NCI-H526 treated with DMSO at 0.1 percent for 48 hours (cell line): ENCODE measurements at regions not wholly inside any gene's neighbourhood (a gene's known extent, or its start where the extent isn't known, plus 50 kb on each side); places are given as distances from the start of the nearest gene placed in this dataset.
"Not testable (repeated sequence)": the region's sequence is repeated elsewhere in the genome, so short reads cannot be mapped to it uniquely, and the experiment has no call there.

Experiments used
- DNase-seq: peaks from one replicate; lab custom pipeline; 2025; lab: John Stamatoyannopoulos, UW

DNA sequence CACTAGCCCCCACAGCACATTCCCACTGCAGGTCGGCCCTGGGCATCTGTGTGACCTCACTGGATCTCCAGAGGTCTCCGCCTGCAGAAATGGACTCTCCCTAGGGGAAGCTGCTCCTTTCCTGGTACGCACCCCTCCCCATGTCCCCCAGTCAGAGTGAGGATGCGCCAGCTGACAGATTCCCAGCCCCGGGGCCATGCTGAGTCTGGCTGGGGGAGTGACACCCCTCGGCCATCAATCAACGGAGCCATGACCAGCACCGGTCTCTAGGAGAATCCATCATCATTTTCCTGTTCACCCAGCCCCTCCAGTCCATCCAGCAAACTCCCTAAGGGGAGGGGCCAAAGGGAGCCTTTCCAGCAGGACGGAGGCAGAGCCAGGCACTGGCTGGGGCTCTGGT is 68.7 kb upstream of the PAX7 start:
- DNase-seq = no peak

DNA sequence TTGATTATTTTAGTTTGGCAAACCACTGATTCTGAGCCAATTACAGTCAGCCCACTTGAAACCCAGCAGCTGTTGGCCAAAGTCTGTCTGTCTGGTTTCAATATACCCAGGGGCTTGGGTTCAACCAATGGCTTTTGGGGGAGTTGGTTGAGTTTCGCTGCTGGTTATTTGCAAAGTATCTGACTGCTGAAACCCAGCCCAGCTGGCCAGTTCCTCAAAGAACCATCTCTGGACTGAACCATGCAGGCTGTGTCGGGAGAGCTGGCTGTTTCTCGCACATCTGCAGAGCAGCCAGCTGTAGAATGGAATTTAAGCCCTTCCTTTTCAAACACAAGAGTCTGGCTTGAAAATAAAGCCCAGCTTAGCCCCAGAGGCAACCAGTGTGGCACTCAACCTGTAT is 66.0 kb upstream of the PAX7 start:
- DNase-seq = no peak

GRCh38 chr1:18565321-18565720 is 65.3 kb upstream of the PAX7 start:
- no peak for DNase-seq

- no peak for DNase-seq
Measured at GRCh38 chr1:18568489-18568888, 62.2 kb upstream of the PAX7 start.

DNA sequence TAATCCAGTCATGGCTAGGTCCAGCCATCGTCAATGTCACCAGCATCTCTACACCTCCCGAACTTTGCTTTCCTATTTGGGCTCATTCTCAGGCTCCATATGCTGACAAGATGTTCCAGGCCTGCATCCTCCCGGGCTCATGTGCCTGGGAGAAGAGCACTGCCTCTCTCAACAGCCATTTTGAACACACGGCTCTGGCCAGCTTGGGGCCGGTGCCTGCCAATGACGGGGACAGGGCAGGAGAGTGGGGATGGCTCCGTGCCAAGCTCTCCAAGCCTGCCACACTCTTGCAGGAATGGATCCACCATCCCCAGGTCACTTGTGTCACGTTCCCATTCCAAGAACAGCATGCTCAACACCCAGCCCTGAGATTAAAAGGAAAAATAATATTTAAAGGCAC is 61.4 kb upstream of the PAX7 start:
- no peak for DNase-seq

DNA sequence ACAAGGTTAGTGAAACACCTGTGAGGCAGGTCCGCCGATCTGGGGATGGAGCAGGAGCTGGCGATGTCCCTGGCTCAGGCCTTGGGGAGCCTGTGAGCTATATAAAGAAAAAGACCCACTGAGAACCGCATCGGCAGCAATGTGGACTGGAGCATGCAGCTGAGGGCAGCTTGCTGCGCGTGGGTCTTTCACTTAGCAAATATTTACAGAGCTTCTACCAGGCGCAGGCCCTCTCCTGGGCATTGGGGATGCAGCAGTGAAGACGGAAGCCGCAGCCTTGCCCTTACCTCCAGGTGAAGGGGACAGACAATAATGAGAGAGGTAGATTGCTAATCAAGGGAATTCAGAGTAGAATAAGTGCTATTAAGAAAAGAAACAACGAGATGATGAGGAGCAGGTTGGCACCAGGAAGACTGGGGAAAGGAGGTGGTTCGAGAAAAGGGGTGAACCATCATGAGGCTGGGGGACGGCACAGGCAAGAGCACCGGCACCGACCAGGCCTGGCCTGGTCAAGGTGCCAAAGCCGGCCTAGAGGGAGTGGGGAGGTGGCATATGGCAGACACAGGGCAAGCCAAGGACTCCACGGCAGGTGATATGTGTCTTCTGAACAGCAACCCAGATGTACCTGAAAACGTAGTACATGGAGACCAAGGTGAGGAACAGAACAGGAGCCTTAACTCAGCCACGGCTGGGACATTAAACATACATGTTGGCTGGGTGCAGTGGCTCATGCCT is 60.7 kb upstream of the PAX7 start:
- peak; percentile 22 for DNase-seq

DNA sequence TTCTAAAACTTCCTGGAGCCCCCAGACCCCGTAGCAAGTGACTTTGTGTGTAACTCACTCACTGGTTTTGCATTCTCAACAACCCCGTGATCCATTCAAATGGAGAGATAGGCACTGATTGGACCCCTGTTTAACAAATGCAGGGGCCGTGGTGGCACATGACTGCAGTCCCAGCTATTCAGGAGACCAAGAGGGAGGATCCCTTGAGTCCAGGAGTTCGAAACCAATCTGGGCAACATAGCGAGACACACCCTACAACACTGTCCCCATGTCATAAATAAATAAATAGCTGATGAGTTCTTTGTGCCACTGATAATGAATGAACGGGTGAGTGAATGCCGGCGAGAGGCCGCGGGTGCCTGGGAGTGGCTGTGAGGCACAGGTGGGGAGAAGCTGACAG is 59.4 kb upstream of the PAX7 start:
- no peak for DNase-seq

DNA sequence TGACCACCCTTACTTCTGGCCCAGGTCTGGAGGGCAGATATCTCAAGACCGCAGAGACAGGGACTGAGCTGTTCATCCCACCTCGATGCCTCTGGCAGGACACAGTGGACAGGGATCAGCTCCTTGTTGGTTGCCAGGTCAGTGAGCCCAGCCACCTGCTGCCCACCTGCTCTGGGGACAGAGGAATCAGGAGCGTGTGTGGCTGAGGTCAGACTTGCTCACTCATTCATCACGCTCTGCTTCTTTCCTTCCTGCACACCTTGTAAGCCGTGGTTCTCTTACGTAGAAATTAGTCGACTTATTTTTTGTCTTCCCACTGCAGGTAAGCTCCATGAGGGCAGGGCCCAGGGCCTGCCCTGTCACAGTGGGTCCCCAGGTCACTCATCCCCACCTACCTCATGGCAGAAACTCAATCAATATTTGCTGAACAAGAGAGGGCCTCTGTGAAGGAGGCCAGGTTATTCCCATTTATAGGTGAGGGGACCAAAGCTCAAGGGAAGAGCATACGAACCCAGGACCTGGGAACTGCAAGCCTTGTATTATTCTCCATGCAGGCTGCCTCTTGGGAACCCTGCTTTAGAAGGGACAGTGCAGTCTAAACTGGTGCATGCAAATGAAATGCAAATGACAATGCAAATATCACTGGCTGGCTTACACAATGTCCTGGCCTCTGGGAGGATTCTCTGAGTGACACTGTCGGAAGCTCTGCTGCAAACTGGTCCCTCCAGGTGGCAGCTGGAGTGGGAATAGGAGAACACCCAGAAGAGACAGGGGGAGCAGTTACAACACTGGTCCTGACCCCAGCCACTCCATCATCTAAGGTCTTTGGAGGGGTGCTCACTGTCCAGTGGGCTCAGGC is 58.4 kb upstream of the PAX7 start:
- DNase-seq = peak; percentile 95

- DNase-seq = no peak
Measured at GRCh38 chr1:18573170-18573569, 57.5 kb upstream of the PAX7 start.

DNA sequence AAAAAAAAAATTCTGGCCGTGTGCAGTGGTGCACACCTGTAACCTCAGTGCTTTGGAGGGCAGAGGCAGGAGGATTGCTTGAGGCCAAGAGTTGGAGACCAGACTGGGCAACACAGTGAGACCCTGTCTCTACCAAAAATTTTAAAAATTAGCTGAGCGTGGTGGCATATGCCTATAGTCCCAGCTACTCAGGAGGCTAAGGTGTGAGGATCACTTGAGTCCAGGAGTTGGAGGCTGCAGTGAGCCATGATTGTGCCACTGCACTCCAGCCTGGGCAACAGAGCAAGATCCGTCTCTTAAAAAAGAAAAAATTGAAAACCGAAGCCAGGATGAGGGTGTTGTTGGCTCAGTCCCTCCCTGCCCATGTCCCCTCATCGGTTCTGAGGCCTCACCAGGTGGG is 55.9 kb upstream of the PAX7 start:
- no peak for DNase-seq

GRCh38 chr1:18575620-18576019 is 55.0 kb upstream of the PAX7 start:
- DNase-seq = peak; percentile 41

DNA sequence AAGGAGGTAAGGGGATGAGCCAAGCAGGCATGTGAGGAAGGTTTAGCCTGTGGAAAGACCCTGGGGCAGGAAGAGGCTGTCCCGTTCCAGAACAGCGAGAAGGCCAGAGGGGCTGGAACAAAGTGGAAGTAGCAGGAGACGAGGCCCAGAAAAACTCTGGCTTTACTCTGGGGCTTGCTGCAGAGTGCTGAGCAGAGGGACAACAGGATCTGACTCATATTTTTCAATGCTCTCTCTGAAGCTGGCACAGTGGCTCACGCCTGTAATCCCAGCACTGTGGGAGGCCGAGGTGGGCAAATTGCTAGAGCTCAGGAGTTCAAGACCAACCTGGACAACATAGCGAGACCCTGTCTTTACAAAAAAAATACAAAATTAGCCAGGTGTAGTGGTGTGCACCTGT is 52.4 kb upstream of the PAX7 start:
- no peak for DNase-seq

DNA sequence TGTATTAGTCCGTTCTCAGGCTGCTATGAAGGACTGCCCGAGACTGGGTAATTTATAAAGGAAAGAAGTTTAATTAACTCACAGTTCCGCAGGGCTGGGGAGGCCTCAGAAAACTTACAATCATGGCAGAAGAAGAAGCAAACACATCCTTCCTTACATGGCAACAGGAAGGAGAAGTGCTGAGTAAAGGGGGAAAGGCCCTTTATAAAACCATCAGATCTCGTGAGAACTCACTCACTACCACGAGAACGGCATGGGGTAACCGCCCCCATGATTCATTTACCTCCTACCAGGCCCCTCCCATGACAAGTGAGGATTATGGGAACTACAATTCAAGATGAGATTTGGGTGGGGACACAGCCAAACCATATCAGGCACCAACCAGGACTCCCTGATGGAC is 51.4 kb upstream of the PAX7 start:
- not testable (repeated sequence) for DNase-seq

DNA sequence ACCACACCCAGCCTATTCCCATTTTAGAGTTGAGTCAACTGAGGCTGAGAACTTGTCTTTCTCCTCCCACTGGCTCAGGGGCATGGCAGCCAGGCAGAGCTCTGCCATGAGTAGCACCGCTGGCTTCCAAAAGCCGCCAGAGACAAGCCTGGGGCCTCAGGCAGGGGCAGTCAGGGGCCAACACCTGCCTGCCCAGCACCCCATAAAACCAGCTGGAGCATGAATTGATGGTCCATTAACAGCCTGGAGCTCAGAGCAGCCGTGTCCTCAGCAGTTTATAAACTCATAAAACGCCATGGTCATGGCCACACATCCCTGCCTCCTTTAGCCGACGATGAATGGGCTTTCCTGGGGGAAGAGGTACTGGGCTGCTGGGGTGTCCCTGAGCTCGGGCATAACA is 50.6 kb upstream of the PAX7 start:
- peak; percentile 19 for DNase-seq

DNA sequence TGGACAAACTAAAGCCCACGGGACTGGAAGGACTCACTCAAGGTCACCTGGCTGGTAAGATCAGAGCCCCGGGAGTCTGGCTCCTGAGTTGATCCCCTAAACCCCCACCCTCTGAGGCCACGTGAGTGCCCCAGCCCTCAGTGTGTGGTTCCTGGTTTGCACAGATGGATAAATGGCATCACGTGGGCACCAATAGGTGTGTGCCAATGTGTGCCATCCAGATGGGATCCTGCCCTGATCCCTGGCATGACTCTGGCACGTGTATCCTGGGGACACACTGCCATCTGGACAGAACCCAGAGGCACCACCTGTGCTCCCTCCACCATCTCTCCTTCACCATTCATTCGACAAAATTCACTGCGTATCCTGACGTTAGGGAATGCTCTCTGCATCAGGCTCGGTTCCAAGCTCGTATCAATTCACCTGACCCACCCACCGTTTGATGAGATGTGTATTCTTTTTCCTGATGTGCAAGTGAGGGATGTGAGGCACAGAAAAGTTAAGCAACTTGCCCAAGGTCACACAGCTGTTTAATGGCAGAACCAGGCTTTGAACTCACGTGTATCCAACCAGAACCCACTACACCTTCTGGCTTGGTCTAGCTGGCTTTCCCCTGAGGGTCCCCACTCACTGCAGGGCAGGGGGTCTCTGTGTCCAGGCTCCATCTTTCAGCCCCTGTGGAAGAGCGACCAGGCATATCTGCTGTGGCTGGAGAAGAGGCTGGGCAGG is 49.8 kb upstream of the PAX7 start:
- no peak for DNase-seq
